Natural killer cell (primary cell): ENCODE measurements at regions not wholly inside any gene's neighbourhood (a gene's known extent, or its start where the extent isn't known, plus 50 kb on each side); places are given as distances from the start of the nearest gene placed in this dataset.

Experiments used
- ATAC-seq, 3 donors: fragments of 150-1000 bp in 2 of 3; fragments of 200-7000 bp in 1 of 3; cut with Tn5 transposase; 1 replicate in 1 of 3; 2 replicates in 2 of 3; pipeline ENCODE4 v1.10.0; 2021; ENCODE audit warnings: mild to moderate bottlenecking in 2 of 3, moderate library complexity in 2 of 3
- DNase-seq, 2 donors: peaks; one replicate each; pipeline versions ENCODE4 v3.0.0 to v3.0.0-alpha.2; 2013 to 2021; ENCODE audit warnings: mixed read lengths in 1 of 2
- H3K27ac ChIP-seq: one replicate; pipeline ENCODE4 v1.5.1; 2013; ENCODE audit warnings: mild to moderate bottlenecking, low read length
- H3K27me3 ChIP-seq: one replicate; pipeline ENCODE4 v1.6.1; 2013; ENCODE audit warnings: low read length; ENCODE audit not compliant: control insufficient read depth, insufficient read depth
- H3K36me3 ChIP-seq: one replicate; pipeline ENCODE4 v1.6.1; 2013; ENCODE audit warnings: low read length; ENCODE audit not compliant: control insufficient read depth, insufficient read depth
- H3K4me1 ChIP-seq: one replicate; pipeline ENCODE4 v1.6.1; 2013; ENCODE audit warnings: low read length; ENCODE audit not compliant: control insufficient read depth, insufficient read depth
- H3K4me3 ChIP-seq: one replicate; pipeline ENCODE4 v1.5.1; 2013; ENCODE audit warnings: low read length
- H3K9me3 ChIP-seq: one replicate; pipeline ENCODE4 v1.6.1; 2013; ENCODE audit warnings: low read length; ENCODE audit not compliant: control insufficient read depth, insufficient read depth
- H3K27ac Mint-ChIP-seq, 2 donors: one replicate each; pipeline ENCODE4 v1.8.0; 2022; ENCODE audit warnings: mild to moderate bottlenecking in 2 of 2, mixed read lengths in 2 of 2, moderate library complexity in 1 of 2
- H3K27me3 Mint-ChIP-seq, 2 donors: one replicate each; pipeline ENCODE4 v1.8.0; 2022; ENCODE audit warnings: low read depth in 2 of 2, mixed read lengths in 2 of 2
- H3K36me3 Mint-ChIP-seq: one replicate; pipeline ENCODE4 v1.8.0; 2022; ENCODE audit warnings: mixed read lengths
- H3K4me1 Mint-ChIP-seq, 2 donors: one replicate each; pipeline ENCODE4 v1.8.0; 2022; ENCODE audit warnings: mixed read lengths in 2 of 2
- H3K4me3 Mint-ChIP-seq: one replicate; pipeline ENCODE4 v1.8.0; 2022; ENCODE audit warnings: mild to moderate bottlenecking, moderate library complexity, mixed read lengths
- H3K9me3 Mint-ChIP-seq, 2 donors: one replicate each; pipeline ENCODE4 v1.8.0; 2022; ENCODE audit warnings: mixed read lengths in 2 of 2
- CTCF ChIP-seq: fragments of 200-600 bp; IDR thresholded peaks from one replicate; pipeline ENCODE4 v1.8.0; 2022; ENCODE audit warnings: antibody characterized with exemption
- WGBS: methylation state at CpG from one replicate; pipeline ENCODE4 v1.1.7; 2013; ENCODE audit warnings: missing lambda C conversion rate; ENCODE audit not compliant: insufficient coverage; 5-methylcytosine and 5-hydroxymethylcytosine counted together
- intact Hi-C: fragments of 100-400 bp; cut with micrococcal nuclease; formaldehyde crosslinking; loops from one replicate; pipeline ENCODE4 v1.14.2; 2022

- no peak for TF ChIP-seq CTCF
- 57% methylated on average over 5 of the region's 7 CpGs for WGBS
- Histone ChIP-seq H3K27ac (no peak overlapping the region), H3K4me1 (no peaks in the 10 kb centered on the region), H3K27me3 (no peaks in the 10 kb centered on the region), H3K4me3 (no peak overlapping the region), H3K36me3 (no peaks in the 10 kb centered on the region), H3K9me3 (no peaks in the 10 kb centered on the region)
- no peak overlapping the region for H3K27ac Mint-ChIP-seq
- no peaks in the 10 kb centered on the region for H3K9me3 Mint-ChIP-seq
- peaks cover 5 to 17% of the 10 kb centered on the region in 2 donors for H3K27me3 Mint-ChIP-seq
- no peaks in the 10 kb centered on the region for H3K36me3 Mint-ChIP-seq
- H3K4me1 Mint-ChIP-seq = peaks cover 5 to 6% of the 10 kb centered on the region in 2 donors
- no peak for DNase-seq
- no peak for ATAC-seq
- intact Hi-C loops = no loop called here
- H3K4me3 Mint-ChIP-seq = no peak overlapping the region
Observed at GRCh38 chr13:21987793-21988192, 316.9 kb downstream of the FGF9 start.

- TF ChIP-seq CTCF = no peak
- Mint-ChIP-seq H3K4me1 (peaks cover 5 to 6% of the 10 kb centered on the region in 2 donors), H3K36me3 (no peaks in the 10 kb centered on the region), H3K4me3 (no peak overlapping the region), H3K27me3 (peaks cover 5 to 19% of the 10 kb centered on the region in 2 donors), H3K9me3 (no peaks in the 10 kb centered on the region), H3K27ac (no peak overlapping the region)
- Histone ChIP-seq H3K27ac (no peak overlapping the region), H3K4me1 (no peaks in the 10 kb centered on the region), H3K27me3 (no peaks in the 10 kb centered on the region), H3K36me3 (no peaks in the 10 kb centered on the region), H3K4me3 (no peak overlapping the region), H3K9me3 (no peaks in the 10 kb centered on the region)
- no peak for DNase-seq
- intact Hi-C loops = no loop called here
- WGBS = 88% methylated on average over 6 of the region's 7 CpGs
- ATAC-seq = no peak
Observed at GRCh38 chr13:21988624-21989023, 317.8 kb downstream of the FGF9 start.

GRCh38 chr13:21996049-21996448 is 325.2 kb downstream of the FGF9 start:
- 93% methylated on average over 3 of the region's 3 CpGs for WGBS
- Mint-ChIP-seq H3K27ac (no peak overlapping the region), H3K9me3 (no peaks in the 10 kb centered on the region), H3K36me3 (no peaks in the 10 kb centered on the region), H3K4me3 (no peak overlapping the region), H3K4me1 (no peaks in the 10 kb centered on the region), H3K27me3 (peaks cover 14 to 31% of the 10 kb centered on the region in 2 donors)
- ATAC-seq (no peak), DNase-seq (no peak)
- no peaks in the 10 kb centered on the region for H3K36me3 ChIP-seq
- no peaks in the 10 kb centered on the region for H3K27me3 ChIP-seq
- H3K9me3 ChIP-seq = no peaks in the 10 kb centered on the region
- H3K4me3 ChIP-seq = no peak overlapping the region
- no peak overlapping the region for H3K27ac ChIP-seq
- TF ChIP-seq CTCF = no peak
- intact Hi-C loops = no loop called here
- no peaks in the 10 kb centered on the region for H3K4me1 ChIP-seq

GRCh38 chr13:21997726-21998125 is 326.9 kb downstream of the FGF9 start:
- 89% methylated on average over 2 of the region's 2 CpGs for WGBS
- Histone ChIP-seq H3K4me1 (no peaks in the 10 kb centered on the region), H3K4me3 (no peak overlapping the region), H3K27ac (no peak overlapping the region), H3K36me3 (no peaks in the 10 kb centered on the region), H3K27me3 (no peaks in the 10 kb centered on the region), H3K9me3 (no peaks in the 10 kb centered on the region)
- Mint-ChIP-seq H3K27ac (no peak overlapping the region), H3K36me3 (no peaks in the 10 kb centered on the region), H3K9me3 (no peaks in the 10 kb centered on the region), H3K4me3 (no peak overlapping the region), H3K4me1 (no peaks in the 10 kb centered on the region), H3K27me3 (peaks cover 9 to 21% of the 10 kb centered on the region in 2 donors)
- DNase-seq (no peak), ATAC-seq (no peak)
- intact Hi-C loops = no loop called here
- no peak for TF ChIP-seq CTCF
